SK-N-SH (cell line): ENCODE measurements at regions not wholly inside any gene's neighbourhood (a gene's known extent, or its start where the extent isn't known, plus 50 kb on each side); places are given as distances from the start of the nearest gene placed in this dataset.

ENCODE experiments used
- CTCF ChIA-PET: fragments of 300-600, 350-600 bp; formaldehyde crosslinking; extraction: SDS; loops from one replicate; lab custom pipeline; 2021; lab: Yijun Ruan, JAX
- POLR2A ChIA-PET: fragments of 350-600 bp; sonication (Branson Sonifier 250); formaldehyde crosslinking; extraction: SDS; loops from one replicate; lab custom pipeline; 2020; ENCODE audit warnings: antibody characterized with exemption, inconsistent platforms; lab: Yijun Ruan, JAX
- DNase-seq: peaks from one replicate; pipeline ENCODE4 v3.0.0; 2012
- H2AFZ ChIP-seq: fragments of 200-600 bp; sonication (generic); 2 replicates; pipeline ENCODE4 v1.8.1; 2016; ENCODE audit warnings: antibody characterized with exemption, mild to moderate bottlenecking, low read depth
- H3F3A ChIP-seq: fragments of 200-600 bp; sonication (generic); replicated peaks from 2 replicates; pipeline ENCODE3; 2016; ENCODE audit warnings: antibody characterized with exemption, mild to moderate bottlenecking; ENCODE audit not compliant: insufficient read depth
- H3K27ac ChIP-seq, 2 experiments: fragments of 200-500 bp in 1 of 2; fragments of 200-600 bp in 1 of 2; sonication (Bioruptor generic) in 1 of 2; sonication (generic), shearing (Covaris generic) in 1 of 2; 2 replicates each; pipeline versions ENCODE4 v1.5.1 to v1.6.1; 2014 to 2016; ENCODE audit warnings: low read depth in 2 of 2, inconsistent platforms in 1 of 2, low read length in 1 of 2, mild to moderate bottlenecking in 1 of 2, mixed read lengths in 1 of 2
- H3K27me3 ChIP-seq: fragments of 200-600 bp; sonication (generic), shearing (Covaris generic); 2 replicates; pipeline ENCODE4 v1.6.1; 2016; ENCODE audit warnings: mixed run types; ENCODE audit not compliant: insufficient read depth
- H3K36me3 ChIP-seq, 2 experiments: fragments of 200-500 bp in 1 of 2; fragments of 200-600 bp in 1 of 2; sonication (Bioruptor generic) in 1 of 2; sonication (generic) in 1 of 2; replicated peaks in 1 of 2; 2 replicates each; pipeline versions ENCODE3 to v1.5.1; 2014 to 2016; ENCODE audit warnings: low read length in 1 of 2, mild to moderate bottlenecking in 1 of 2; ENCODE audit not compliant: insufficient read depth in 2 of 2, control insufficient read depth in 1 of 2
- H3K4me1 ChIP-seq, 2 experiments: fragments of 200-500 bp in 1 of 2; fragments of 200-600 bp in 1 of 2; sonication (Bioruptor generic) in 1 of 2; sonication (generic), shearing (Covaris generic) in 1 of 2; 2 replicates each; pipeline versions ENCODE4 v1.5.1 to v1.6.1; 2014 to 2016; ENCODE audit warnings: low read depth in 1 of 2, low read length in 1 of 2, mixed run types in 1 of 2; ENCODE audit not compliant: insufficient read depth in 2 of 2, control insufficient read depth in 1 of 2
- H3K4me2 ChIP-seq: fragments of 200-600 bp; sonication (generic), shearing (Covaris generic); 2 replicates; pipeline ENCODE4 v1.6.1; 2017; ENCODE audit warnings: mixed run types
- H3K4me3 ChIP-seq, 2 experiments: fragments of 200-500 bp in 1 of 2; fragments of 200-600 bp in 1 of 2; sonication (Bioruptor generic) in 1 of 2; sonication (generic), shearing (Covaris generic) in 1 of 2; 2 replicates each; pipeline versions ENCODE4 v1.5.1 to v1.8.1; 2014 to 2016; ENCODE audit warnings: low read depth in 2 of 2, inconsistent platforms in 1 of 2, low read length in 1 of 2, mild to moderate bottlenecking in 1 of 2, mixed read lengths in 1 of 2, moderate library complexity in 1 of 2
- H3K79me2 ChIP-seq: fragments of 200-600 bp; sonication (generic); 2 replicates; pipeline ENCODE4 v1.8.1; 2017; ENCODE audit warnings: mild to moderate bottlenecking; ENCODE audit not compliant: insufficient read depth
- H3K9ac ChIP-seq: fragments of 200-600 bp; sonication (generic); 2 replicates; pipeline ENCODE4 v1.6.1; 2017; ENCODE audit warnings: mixed run types
- H3K9me2 ChIP-seq: fragments of 200-600 bp; sonication (generic); 2 replicates; pipeline ENCODE4 v1.6.1; 2017; ENCODE audit warnings: mixed run types
- H3K9me3 ChIP-seq: fragments of 200-600 bp; sonication (generic); 2 replicates; pipeline ENCODE4 v1.6.1; 2017; ENCODE audit warnings: mixed run types, mild to moderate bottlenecking, moderate library complexity
- H4K20me1 ChIP-seq: fragments of 200-600 bp; sonication (generic); 2 replicates; pipeline ENCODE4 v1.6.1; 2017; ENCODE audit warnings: mild to moderate bottlenecking, mixed run types; ENCODE audit not compliant: insufficient read depth
- CHD2 ChIP-seq: fragments of 150-350 bp; IDR thresholded peaks from 2 replicates; pipeline ENCODE4 v1.6.1; 2018; ENCODE audit warnings: low read length; ENCODE audit not compliant: partially characterized antibody
- EP300 ChIP-seq, 2 experiments: IDR thresholded peaks; 2 replicates each; pipeline versions ENCODE4 v1.4.0 to v1.6.1; 2012; ENCODE audit warnings: borderline replicate concordance in 1 of 2, low read depth in 1 of 2, low read length in 1 of 2
- FOXJ3 ChIP-seq: sonication (generic); formaldehyde crosslinking; IDR thresholded peaks from 2 replicates; pipeline ENCODE4 v1.5.1; 2020; ENCODE audit warnings: mild to moderate bottlenecking, missing genetic modification reagents
- GABPA ChIP-seq: IDR thresholded peaks from 2 replicates; pipeline ENCODE4 v1.4.0; 2012; ENCODE audit warnings: low read depth, mild to moderate bottlenecking
- MEF2A ChIP-seq: IDR thresholded peaks from 2 replicates; pipeline ENCODE4 v1.4.0; 2012; ENCODE audit warnings: low read depth, borderline replicate concordance
- NFIC ChIP-seq: IDR thresholded peaks from 2 replicates; pipeline ENCODE4 v1.4.0; 2012; ENCODE audit warnings: borderline replicate concordance
- NRF1 ChIP-seq: IDR thresholded peaks from 2 replicates; pipeline ENCODE4 v1.6.1; 2012; ENCODE audit warnings: low read depth, mild to moderate bottlenecking, low read length
- RAD21 ChIP-seq: IDR thresholded peaks from 2 replicates; pipeline ENCODE4 v1.6.1; 2012; ENCODE audit warnings: mild to moderate bottlenecking, low read length
- RCOR1 ChIP-seq: fragments of 150-350 bp; IDR thresholded peaks from 2 replicates; pipeline ENCODE4 v1.6.1; 2017; ENCODE audit warnings: antibody characterized with exemption, low read length
- SIN3A ChIP-seq: IDR thresholded peaks from 2 replicates; pipeline ENCODE4 v1.6.1; 2012; ENCODE audit warnings: low read depth, mild to moderate bottlenecking, low read length, moderate library complexity, borderline replicate concordance
- SMC3 ChIP-seq: IDR thresholded peaks from 2 replicates; pipeline ENCODE4 v1.6.1; 2012; ENCODE audit warnings: low read depth, low read length, improper control_type of control experiment
- TCF12 ChIP-seq: IDR thresholded peaks from 2 replicates; pipeline ENCODE4 v1.4.0; 2012
- TEAD4 ChIP-seq: IDR thresholded peaks from 2 replicates; pipeline ENCODE4 v1.4.0; 2012; ENCODE audit warnings: mild to moderate bottlenecking, borderline replicate concordance; ENCODE audit not compliant: insufficient read depth
- USF1 ChIP-seq: IDR thresholded peaks from 2 replicates; pipeline ENCODE4 v1.4.0; 2012; ENCODE audit warnings: low read depth, borderline replicate concordance
- USF2 ChIP-seq: fragments of 150-350 bp; IDR thresholded peaks from 2 replicates; pipeline ENCODE4 v1.6.1; 2017; ENCODE audit warnings: antibody characterized with exemption, low read length, low read depth, borderline replicate concordance
- YY1 ChIP-seq: IDR thresholded peaks from 2 replicates; pipeline ENCODE4 v1.4.0; 2012; ENCODE audit warnings: low read depth, mild to moderate bottlenecking
- ZBTB33 ChIP-seq: IDR thresholded peaks from 2 replicates; pipeline ENCODE4 v1.4.0; 2012; ENCODE audit warnings: low read depth, borderline replicate concordance
- WGBS: methylation state at CpG from one replicate; pipeline ENCODE4 v1.1.6; 2017; ENCODE audit warnings: low lambda C conversion rate; 5-methylcytosine and 5-hydroxymethylcytosine counted together
- TF ChIP-seq, protein P1 (sequence below): IDR thresholded peaks from 2 replicates; pipeline ENCODE4 v1.6.1; 2012; ENCODE audit warnings: mild to moderate bottlenecking, low read depth, low read length, moderate library complexity
- TF ChIP-seq, protein P2 (sequence below): fragments of 150-350 bp; IDR thresholded peaks from 2 replicates; pipeline ENCODE4 v1.6.1; 2016; ENCODE audit warnings: mild to moderate bottlenecking, low read depth, low read length

DNA sequence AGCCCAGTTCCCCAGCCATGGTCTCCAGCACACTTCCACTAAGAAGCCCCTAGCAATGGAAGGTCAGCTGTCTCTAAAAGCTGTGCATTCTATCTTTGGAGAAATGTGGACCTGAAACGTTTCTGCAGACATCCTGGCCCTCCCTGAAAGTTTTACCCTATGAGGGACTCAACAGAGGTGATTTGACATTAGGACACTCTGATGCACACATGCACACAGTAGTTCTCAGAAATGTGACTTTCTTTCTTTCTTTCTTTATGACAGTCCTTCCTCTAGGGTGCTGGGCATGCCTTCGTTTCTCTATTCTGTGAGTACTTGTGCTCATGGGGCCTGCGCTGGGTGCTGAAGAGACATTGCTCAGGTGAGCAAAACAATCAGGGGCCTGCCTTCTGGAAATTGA lies 857.3 kb downstream of the RNF144A start:
- H3K79me2 ChIP-seq = no peaks in the 10 kb centered on the region
- H3K4me3 ChIP-seq = no peak overlapping the region
- WGBS = 45% methylated on average over 3 of the region's 3 CpGs
- no peaks in the 10 kb centered on the region for H3K4me1 ChIP-seq
- H3K36me3 ChIP-seq = no peaks in the 10 kb centered on the region
- no peak for TF ChIP-seq GABPA
- no peak for TF ChIP-seq RAD21
- no peak for TF ChIP-seq USF2
- TF ChIP-seq MEF2A = no peak
- no peak for TF ChIP-seq SIN3A
- TF ChIP-seq EP300 (IDR thresholded peaks at IDR 0.05; ENCODE audit: borderline replicate concordance in 1 of 2, low read depth in 1 of 2, low read length in 1 of 2) = no peak
- no peak for TF ChIP-seq SMC3
- TF ChIP-seq TEAD4 = no peak
- no peak for TF ChIP-seq TCF12
- no peak for TF ChIP-seq YY1
- no peak for TF ChIP-seq ZBTB33
- no peak for TF ChIP-seq NRF1
- TF ChIP-seq, protein P1, sequence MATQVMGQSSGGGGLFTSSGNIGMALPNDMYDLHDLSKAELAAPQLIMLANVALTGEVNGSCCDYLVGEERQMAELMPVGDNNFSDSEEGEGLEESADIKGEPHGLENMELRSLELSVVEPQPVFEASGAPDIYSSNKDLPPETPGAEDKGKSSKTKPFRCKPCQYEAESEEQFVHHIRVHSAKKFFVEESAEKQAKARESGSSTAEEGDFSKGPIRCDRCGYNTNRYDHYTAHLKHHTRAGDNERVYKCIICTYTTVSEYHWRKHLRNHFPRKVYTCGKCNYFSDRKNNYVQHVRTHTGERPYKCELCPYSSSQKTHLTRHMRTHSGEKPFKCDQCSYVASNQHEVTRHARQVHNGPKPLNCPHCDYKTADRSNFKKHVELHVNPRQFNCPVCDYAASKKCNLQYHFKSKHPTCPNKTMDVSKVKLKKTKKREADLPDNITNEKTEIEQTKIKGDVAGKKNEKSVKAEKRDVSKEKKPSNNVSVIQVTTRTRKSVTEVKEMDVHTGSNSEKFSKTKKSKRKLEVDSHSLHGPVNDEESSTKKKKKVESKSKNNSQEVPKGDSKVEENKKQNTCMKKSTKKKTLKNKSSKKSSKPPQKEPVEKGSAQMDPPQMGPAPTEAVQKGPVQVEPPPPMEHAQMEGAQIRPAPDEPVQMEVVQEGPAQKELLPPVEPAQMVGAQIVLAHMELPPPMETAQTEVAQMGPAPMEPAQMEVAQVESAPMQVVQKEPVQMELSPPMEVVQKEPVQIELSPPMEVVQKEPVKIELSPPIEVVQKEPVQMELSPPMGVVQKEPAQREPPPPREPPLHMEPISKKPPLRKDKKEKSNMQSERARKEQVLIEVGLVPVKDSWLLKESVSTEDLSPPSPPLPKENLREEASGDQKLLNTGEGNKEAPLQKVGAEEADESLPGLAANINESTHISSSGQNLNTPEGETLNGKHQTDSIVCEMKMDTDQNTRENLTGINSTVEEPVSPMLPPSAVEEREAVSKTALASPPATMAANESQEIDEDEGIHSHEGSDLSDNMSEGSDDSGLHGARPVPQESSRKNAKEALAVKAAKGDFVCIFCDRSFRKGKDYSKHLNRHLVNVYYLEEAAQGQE = no peak
- no peak for TF ChIP-seq NFIC
- no peak for TF ChIP-seq USF1
- TF ChIP-seq RCOR1 = no peak
- TF ChIP-seq, protein P2, sequence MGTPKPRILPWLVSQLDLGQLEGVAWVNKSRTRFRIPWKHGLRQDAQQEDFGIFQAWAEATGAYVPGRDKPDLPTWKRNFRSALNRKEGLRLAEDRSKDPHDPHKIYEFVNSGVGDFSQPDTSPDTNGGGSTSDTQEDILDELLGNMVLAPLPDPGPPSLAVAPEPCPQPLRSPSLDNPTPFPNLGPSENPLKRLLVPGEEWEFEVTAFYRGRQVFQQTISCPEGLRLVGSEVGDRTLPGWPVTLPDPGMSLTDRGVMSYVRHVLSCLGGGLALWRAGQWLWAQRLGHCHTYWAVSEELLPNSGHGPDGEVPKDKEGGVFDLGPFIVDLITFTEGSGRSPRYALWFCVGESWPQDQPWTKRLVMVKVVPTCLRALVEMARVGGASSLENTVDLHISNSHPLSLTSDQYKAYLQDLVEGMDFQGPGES = no peak
- TF ChIP-seq FOXJ3 (CRISPR knock-in tag) = no peak
- no peak for TF ChIP-seq CHD2
- no peak overlapping the region for H3K9ac ChIP-seq
- H2AFZ ChIP-seq = no peak overlapping the region
- H3K27ac ChIP-seq = no peak overlapping the region
- POLR2A ChIA-PET = no interaction called here
- H3K27me3 ChIP-seq = no peaks in the 10 kb centered on the region
- no peak for DNase-seq
- CTCF ChIA-PET = no interaction called here
- H3F3A ChIP-seq = no peaks in the 10 kb centered on the region
- no peaks in the 10 kb centered on the region for H3K9me3 ChIP-seq
- H3K4me2 ChIP-seq = no peak overlapping the region
- H4K20me1 ChIP-seq = no peaks in the 10 kb centered on the region
- H3K9me2 ChIP-seq = no peaks in the 10 kb centered on the region
